Choroid plexus epithelial cell (primary cell): ENCODE measurements at regions not wholly inside any gene's neighbourhood (a gene's known extent, or its start where the extent isn't known, plus 50 kb on each side); places are given as distances from the start of the nearest gene placed in this dataset.
A peak's percentile ranks its signal among the peaks of the same experiment; 100 is the strongest.
"Not testable (repeated sequence)": the region's sequence is repeated elsewhere in the genome, so short reads cannot be mapped to it uniquely, and the experiment has no call there.

ENCODE experiments used
- DNase-seq: peaks from one replicate; pipeline ENCODE4 v3.0.0-alpha.2; 2010; ENCODE audit warnings: low read depth
- H3K4me3 ChIP-seq: 2 replicates; pipeline ENCODE4 v1.5.1; 2011; ENCODE audit warnings: low read depth, mild to moderate bottlenecking, control low read depth, low read length, moderate library complexity
- CTCF ChIP-seq: conservative IDR thresholded peaks from 2 replicates; pipeline ENCODE4 v1.5.1; 2011; ENCODE audit warnings: low read depth, mild to moderate bottlenecking, control low read depth, inconsistent platforms, low read length, moderate library complexity

DNA sequence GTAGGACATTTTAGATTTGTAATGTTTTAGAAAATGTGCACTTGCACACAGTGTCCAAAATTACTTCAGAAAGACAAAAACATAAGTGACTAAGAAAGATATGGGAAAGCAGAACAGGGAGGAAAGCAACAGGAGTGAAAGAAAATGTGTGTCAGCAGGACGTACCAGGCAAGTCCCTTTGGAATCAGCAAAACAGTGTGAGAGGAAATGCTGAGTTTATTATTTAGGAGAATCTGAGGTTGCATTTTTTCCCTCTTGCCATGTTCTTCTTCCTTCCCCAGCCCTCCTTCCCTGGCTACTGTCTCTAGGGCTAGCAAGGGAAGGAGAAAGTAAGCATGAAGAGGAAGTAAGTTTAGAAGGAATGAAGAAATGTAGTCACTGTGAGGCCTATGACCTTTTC is 67.7 kb upstream of the CD163 start:
- no peak for DNase-seq
- H3K4me3 ChIP-seq = no peak overlapping the region
- TF ChIP-seq CTCF = no peak

GRCh38 chr12:7557227-7557626 is 53.6 kb upstream of the CD163 start:
- H3K4me3 ChIP-seq = no peak overlapping the region
- TF ChIP-seq CTCF = no peak
- DNase-seq = no peak

DNA sequence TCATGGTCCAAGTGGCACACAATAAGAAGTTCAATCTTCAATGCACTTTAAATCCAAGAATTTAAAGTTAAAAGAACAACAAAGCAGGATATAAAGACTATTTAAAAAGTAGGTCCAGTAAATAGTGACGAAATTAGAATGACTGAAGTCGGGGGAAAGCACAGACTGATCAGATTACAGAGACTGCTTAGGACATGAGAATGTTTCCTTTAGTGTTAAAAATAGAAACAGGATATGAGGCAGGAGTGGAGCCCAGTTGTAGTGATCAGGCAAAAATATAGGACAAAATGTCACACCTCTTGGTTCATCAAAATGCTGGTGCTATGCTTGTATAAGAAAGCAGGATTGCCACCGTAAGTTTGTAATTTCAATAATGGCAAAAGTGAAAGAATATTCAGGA is 52.2 kb upstream of the CD163 start:
- DNase-seq = peak; percentile 89
- H3K4me3 ChIP-seq = no peak overlapping the region
- TF ChIP-seq CTCF = no peak

GRCh38 chr12:7554831-7555230 is 51.3 kb upstream of the CD163 start:
- not testable (repeated sequence) for DNase-seq, H3K4me3 ChIP-seq
